ENCODE measurements at regions not wholly inside any gene's neighbourhood (a gene's known extent, or its start where the extent isn't known, plus 50 kb on each side); places are given as distances from the start of the nearest gene placed in this dataset.

DNA sequence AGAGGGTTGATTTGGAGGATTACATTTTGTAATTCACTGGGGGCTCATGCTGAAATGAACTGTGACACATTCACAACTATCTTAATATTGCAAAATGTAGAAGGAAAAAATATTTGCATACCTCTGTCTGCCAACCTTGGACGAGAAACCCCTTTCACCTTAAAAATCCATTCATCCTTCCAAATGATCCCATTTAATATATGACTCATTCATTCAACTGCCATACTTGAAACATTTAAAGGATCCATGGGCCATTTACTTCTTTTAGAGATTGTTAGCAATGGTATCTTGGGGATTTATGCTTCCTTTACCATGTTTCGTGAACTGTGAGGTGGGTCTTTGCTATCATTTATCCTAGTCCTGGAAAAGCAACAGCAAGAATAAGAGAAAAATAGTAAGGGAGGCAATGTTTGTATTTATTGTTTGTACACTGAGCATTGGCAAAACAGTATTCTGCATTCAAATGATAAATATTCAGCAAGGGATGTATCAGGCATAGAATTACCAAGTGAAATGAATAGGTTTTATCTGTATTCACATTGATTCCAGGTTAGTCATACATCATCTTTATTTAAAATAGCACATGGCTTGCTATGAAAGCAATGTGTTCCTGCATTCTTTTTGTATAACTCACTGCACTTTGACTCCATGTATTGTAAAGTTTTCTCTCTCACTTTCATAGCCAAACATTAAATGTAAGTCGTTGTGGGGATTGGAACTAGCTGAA lies 378.1 kb downstream of the NSUN3 start:
- H3K27me3 ChIP-seq (ENCODE audit: control insufficient read depth in 3 of 3, insufficient read depth in 3 of 3, low read length in 2 of 3), result no peaks in the 10 kb centered on the region
- no peak overlapping the region for H3K4me3 ChIP-seq
- no peak for DNase-seq

DNA sequence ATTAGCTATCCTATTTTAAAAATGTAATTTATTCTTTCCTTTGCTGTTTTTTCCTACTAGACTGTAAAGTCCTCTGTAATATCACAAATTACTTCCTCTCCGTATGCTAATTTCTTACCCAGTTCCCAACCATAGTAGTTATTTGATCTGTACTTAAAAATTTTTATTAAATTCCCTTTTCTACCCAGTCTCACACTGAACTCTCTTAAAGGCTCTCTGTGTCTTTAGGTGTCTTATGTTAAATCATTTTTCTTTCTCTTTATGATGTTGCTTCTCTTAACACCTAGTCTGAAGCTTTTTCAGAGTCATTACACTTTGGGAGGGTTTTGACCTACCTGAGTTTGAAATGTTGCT lies 378.6 kb downstream of the NSUN3 start:
- H3K4me3 ChIP-seq, result no peak overlapping the region
- H3K4me1 ChIP-seq (ENCODE audit: control insufficient read depth in 5 of 5, insufficient read depth in 5 of 5, low read length in 5 of 5), result no peaks in the 10 kb centered on the region
- ATAC-seq (ENCODE audit: insufficient read depth, low FRiP score), result no peak
- WGBS, 2 donors, result 88 to 90% methylated on average over 1 of the region's 1 CpG
- TF ChIP-seq CTCF (IDR thresholded peaks at IDR 0.05; ENCODE audit: control extremely low read depth, extremely low read depth), result no peak
- DNase-seq, result no peak
- H3K27me3 ChIP-seq (ENCODE audit: control insufficient read depth in 3 of 3, insufficient read depth in 3 of 3, low read length in 2 of 3), result no peaks in the 10 kb centered on the region
- peaks cover 0 to 2% (median 0%) of the 10 kb centered on the region in 4 donors for H3K9me3 ChIP-seq (ENCODE audit: control insufficient read depth in 4 of 4, insufficient read depth in 3 of 4, low read length in 3 of 4)
- no peak overlapping the region for H3K9ac ChIP-seq (ENCODE audit: insufficient read depth in 1 of 2, low read length in 2 of 2)
- H3K27ac ChIP-seq (ENCODE audit: low read depth in 1 of 2, low read length in 1 of 2), result peak overlapping the region in 1 of 2 donors; percentile 9
- H3K36me3 ChIP-seq (ENCODE audit: control insufficient read depth in 4 of 4, insufficient read depth in 4 of 4, low read length in 4 of 4), result no peaks in the 10 kb centered on the region

More for the DNA sequence above, 378.1 kb downstream of the NSUN3 start:
- Histone ChIP-seq H3K27ac (ENCODE audit: low read depth in 1 of 2, low read length in 1 of 2) (peak overlapping the region in 1 of 2 donors; percentile 9), H3K9me3 (ENCODE audit: control insufficient read depth in 4 of 4, insufficient read depth in 3 of 4, low read length in 3 of 4) (peaks cover 0 to 2% (median 0%) of the 10 kb centered on the region in 4 donors), H3K4me1 (ENCODE audit: control insufficient read depth in 5 of 5, insufficient read depth in 5 of 5, low read length in 5 of 5) (no peaks in the 10 kb centered on the region), H3K9ac (ENCODE audit: insufficient read depth in 1 of 2, low read length in 2 of 2) (no peak overlapping the region), H3K36me3 (ENCODE audit: control insufficient read depth in 4 of 4, insufficient read depth in 4 of 4, low read length in 4 of 4) (no peaks in the 10 kb centered on the region)
- 70 to 78% methylated on average over 3 of the region's 3 CpGs for WGBS, 2 donors
- ATAC-seq (ENCODE audit: insufficient read depth, low FRiP score), result no peak
- no peak for TF ChIP-seq CTCF (IDR thresholded peaks at IDR 0.05; ENCODE audit: control extremely low read depth, extremely low read depth)

- Histone ChIP-seq H3K36me3 (ENCODE audit: control insufficient read depth in 4 of 4, insufficient read depth in 4 of 4, low read length in 4 of 4) (no peaks in the 10 kb centered on the region), H3K4me3 (no peak overlapping the region), H3K4me1 (ENCODE audit: control insufficient read depth in 5 of 5, insufficient read depth in 5 of 5, low read length in 5 of 5) (peaks cover 0 to 6% (median 0%) of the 10 kb centered on the region in 5 donors), H3K27me3 (ENCODE audit: control insufficient read depth in 3 of 3, insufficient read depth in 3 of 3, low read length in 2 of 3) (no peaks in the 10 kb centered on the region), H3K9me3 (ENCODE audit: control insufficient read depth in 4 of 4, insufficient read depth in 3 of 4, low read length in 3 of 4) (no peaks in the 10 kb centered on the region), H3K27ac (ENCODE audit: low read depth in 1 of 2, low read length in 1 of 2) (no peak overlapping the region), H3K9ac (ENCODE audit: insufficient read depth in 1 of 2, low read length in 2 of 2) (no peak overlapping the region)
- TF ChIP-seq CTCF (IDR thresholded peaks at IDR 0.05; ENCODE audit: control extremely low read depth, extremely low read depth), result no peak
- DNase-seq, result no peak
- WGBS, 2 donors, result 88 to 89% methylated on average over 1 of the region's 1 CpG
- ATAC-seq (ENCODE audit: insufficient read depth, low FRiP score), result no peak
Measured at GRCh38 chr3:94453864-94454263, 391.0 kb downstream of the NSUN3 start.

DNA sequence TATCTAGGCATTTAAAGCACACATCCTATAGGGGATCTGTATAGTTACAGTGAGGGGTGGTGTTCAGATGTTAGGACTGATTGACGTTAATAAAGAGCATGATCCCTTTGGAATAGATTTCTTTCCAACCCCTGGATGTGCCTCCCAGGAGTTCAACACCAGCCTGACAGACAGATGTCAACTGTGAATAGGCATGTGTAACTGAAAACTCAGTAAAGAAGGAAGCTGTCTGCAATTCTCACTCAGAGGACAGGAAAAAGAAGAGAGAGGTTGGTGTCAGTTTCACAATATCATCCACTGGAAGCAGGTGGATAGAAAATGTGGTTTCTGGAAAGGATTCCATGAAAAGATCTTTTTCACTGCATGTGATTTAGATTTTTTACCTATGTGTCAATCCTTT lies 396.3 kb downstream of the NSUN3 start:
- Histone ChIP-seq H3K27me3 (ENCODE audit: control insufficient read depth in 3 of 3, insufficient read depth in 3 of 3, low read length in 2 of 3) (no peaks in the 10 kb centered on the region), H3K9me3 (ENCODE audit: control insufficient read depth in 4 of 4, insufficient read depth in 3 of 4, low read length in 3 of 4) (no peaks in the 10 kb centered on the region), H3K9ac (ENCODE audit: insufficient read depth in 1 of 2, low read length in 2 of 2) (no peak overlapping the region), H3K36me3 (ENCODE audit: control insufficient read depth in 4 of 4, insufficient read depth in 4 of 4, low read length in 4 of 4) (no peaks in the 10 kb centered on the region), H3K4me1 (ENCODE audit: control insufficient read depth in 5 of 5, insufficient read depth in 5 of 5, low read length in 5 of 5) (peaks cover 0 to 6% (median 0%) of the 10 kb centered on the region in 5 donors), H3K27ac (ENCODE audit: low read depth in 1 of 2, low read length in 1 of 2) (no peak overlapping the region), H3K4me3 (no peak overlapping the region)
- WGBS, 2 donors, result 83 to 93% methylated on average over 1 of the region's 1 CpG
- ATAC-seq (ENCODE audit: insufficient read depth, low FRiP score), result no peak
- DNase-seq, result no peak
- no peak for TF ChIP-seq CTCF (IDR thresholded peaks at IDR 0.05; ENCODE audit: control extremely low read depth, extremely low read depth)
